ENCODE measurements at regions not wholly inside any gene's neighbourhood (a gene's known extent, or its start where the extent isn't known, plus 50 kb on each side); places are given as distances from the start of the nearest gene placed in this dataset.

- TF ChIP-seq ZNF354C (tag by site-specific recombination; IDR thresholded peaks at IDR 0.05; ENCODE audit: borderline replicate concordance, low read depth) (no peak), ZNF155 (tag by site-specific recombination; IDR thresholded peaks at IDR 0.05) (no peak), ZNF501 (tag by site-specific recombination; IDR thresholded peaks at IDR 0.05) (no peak), PRDM1 (tag by site-specific recombination; IDR thresholded peaks at IDR 0.05) (no peak), ZNF585B (tag by site-specific recombination; IDR thresholded peaks at IDR 0.05) (no peak), PBX3 (CRISPR knock-in tag; IDR thresholded peaks at IDR 0.05) (no peak), ZNF658 (tag by site-specific recombination; IDR thresholded peaks at IDR 0.05) (no peak), ZNF214 (tag by site-specific recombination; IDR thresholded peaks at IDR 0.05; ENCODE audit: borderline replicate concordance) (no peak), KLF7 (tag by site-specific recombination; IDR thresholded peaks at IDR 0.05; ENCODE audit: borderline replicate concordance) (no peak)
- TF ChIP-seq, protein P1, sequence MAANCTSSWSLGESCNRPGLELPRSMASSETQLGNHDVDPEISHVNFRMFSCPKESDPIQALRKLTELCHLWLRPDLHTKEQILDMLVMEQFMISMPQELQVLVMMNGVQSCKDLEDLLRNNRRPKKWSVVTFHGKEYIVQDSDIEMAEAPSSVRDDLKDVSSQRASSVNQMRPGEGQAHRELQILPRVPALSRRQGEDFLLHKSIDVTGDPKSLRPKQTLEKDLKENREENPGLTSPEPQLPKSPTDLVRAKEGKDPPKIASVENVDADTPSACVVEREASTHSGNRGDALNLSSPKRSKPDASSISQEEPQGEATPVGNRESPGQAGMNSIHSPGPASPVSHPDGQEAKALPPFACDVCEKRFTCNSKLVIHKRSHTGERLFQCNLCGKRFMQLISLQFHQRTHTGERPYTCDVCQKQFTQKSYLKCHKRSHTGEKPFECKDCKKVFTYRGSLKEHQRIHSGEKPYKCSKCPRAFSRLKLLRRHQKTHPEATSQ (tag by site-specific recombination; IDR thresholded peaks at IDR 0.05), result no peak
- H3K27ac ChIP-seq (ENCODE audit: extremely low read depth, low read depth, low read length), result no peak overlapping the region
- H3K36me3 ChIP-seq (ENCODE audit: control insufficient read depth in 2 of 2, insufficient read depth in 1 of 2, low read length in 2 of 2), result no peaks in the 10 kb centered on the region
- no peak overlapping the region for H3K4me3 ChIP-seq (ENCODE audit: low read depth, low read length)
- no peaks in the 10 kb centered on the region for H3K9me3 ChIP-seq (ENCODE audit: control insufficient read depth, insufficient read depth, low read depth, low read length)
- ChIA-PET CTCF (interaction anchor here (0.7 kb wide), 1 partner anchor 1266 kb away, joined by 3 read pairs; no protein-coding TSS in a partner anchor), POLR2A (no interaction called here)
- no peaks in the 10 kb centered on the region for H3K4me1 ChIP-seq (ENCODE audit: control insufficient read depth, insufficient read depth, low read length)
Observed at GRCh38 chr11:39960206-39960605, 1499.2 kb downstream of the LRRC4C start.

GRCh38 chr11:39932966-39933365 lies 1526.5 kb downstream of the LRRC4C start:
- Histone ChIP-seq H3K4me1 (ENCODE audit: control insufficient read depth, insufficient read depth, low read length) (no peaks in the 10 kb centered on the region), H3K27ac (ENCODE audit: extremely low read depth, low read depth, low read length) (no peak overlapping the region), H3K9me3 (ENCODE audit: control insufficient read depth, insufficient read depth, low read depth, low read length) (no peaks in the 10 kb centered on the region), H3K4me3 (ENCODE audit: low read depth, low read length) (no peak overlapping the region), H3K36me3 (ENCODE audit: control insufficient read depth in 2 of 2, insufficient read depth in 1 of 2, low read length in 2 of 2) (no peaks in the 10 kb centered on the region)
- CTCF ChIA-PET, result interaction anchor here (0.7 kb wide), 1 partner anchor 63 kb away, joined by 3 read pairs; no protein-coding TSS in a partner anchor
- TF ChIP-seq ZNF510 (tag by site-specific recombination; IDR thresholded peaks at IDR 0.05; ENCODE audit: insufficient replicate concordance) (no peak), ZNF768 (tag by site-specific recombination; IDR thresholded peaks at IDR 0.05) (no peak), ZNF473 (tag by site-specific recombination; IDR thresholded peaks at IDR 0.05) (no peak), OSR2 (tag by site-specific recombination; IDR thresholded peaks at IDR 0.05) (no peak), ZNF830 (tag by site-specific recombination; IDR thresholded peaks at IDR 0.05; ENCODE audit: low read depth) (no peak), GLI4 (tag by site-specific recombination; IDR thresholded peaks at IDR 0.05) (no peak), ZNF777 (tag by site-specific recombination; IDR thresholded peaks at IDR 0.05; ENCODE audit: borderline replicate concordance) (no peak), ZNF433 (tag by site-specific recombination; IDR thresholded peaks at IDR 0.05; ENCODE audit: low read depth) (no peak), YY2 (tag by site-specific recombination; IDR thresholded peaks at IDR 0.05) (no peak), ZNF214 (tag by site-specific recombination; IDR thresholded peaks at IDR 0.05; ENCODE audit: borderline replicate concordance) (no peak), ZNF404 (tag by site-specific recombination; IDR thresholded peaks at IDR 0.05) (no peak)
- TF ChIP-seq, protein P2, sequence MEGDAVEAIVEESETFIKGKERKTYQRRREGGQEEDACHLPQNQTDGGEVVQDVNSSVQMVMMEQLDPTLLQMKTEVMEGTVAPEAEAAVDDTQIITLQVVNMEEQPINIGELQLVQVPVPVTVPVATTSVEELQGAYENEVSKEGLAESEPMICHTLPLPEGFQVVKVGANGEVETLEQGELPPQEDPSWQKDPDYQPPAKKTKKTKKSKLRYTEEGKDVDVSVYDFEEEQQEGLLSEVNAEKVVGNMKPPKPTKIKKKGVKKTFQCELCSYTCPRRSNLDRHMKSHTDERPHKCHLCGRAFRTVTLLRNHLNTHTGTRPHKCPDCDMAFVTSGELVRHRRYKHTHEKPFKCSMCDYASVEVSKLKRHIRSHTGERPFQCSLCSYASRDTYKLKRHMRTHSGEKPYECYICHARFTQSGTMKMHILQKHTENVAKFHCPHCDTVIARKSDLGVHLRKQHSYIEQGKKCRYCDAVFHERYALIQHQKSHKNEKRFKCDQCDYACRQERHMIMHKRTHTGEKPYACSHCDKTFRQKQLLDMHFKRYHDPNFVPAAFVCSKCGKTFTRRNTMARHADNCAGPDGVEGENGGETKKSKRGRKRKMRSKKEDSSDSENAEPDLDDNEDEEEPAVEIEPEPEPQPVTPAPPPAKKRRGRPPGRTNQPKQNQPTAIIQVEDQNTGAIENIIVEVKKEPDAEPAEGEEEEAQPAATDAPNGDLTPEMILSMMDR (tag by site-specific recombination; IDR thresholded peaks at IDR 0.05), result no peak
- POLR2A ChIA-PET, result interaction anchor here (1.1 kb wide), 1 partner anchor 30 kb away, joined by 4 read pairs; no protein-coding TSS in a partner anchor

Measured in HEK293 (cell line).